Liver (tissue), 8 donors: ENCODE measurements at regions not wholly inside any gene's neighbourhood (a gene's known extent, or its start where the extent isn't known, plus 50 kb on each side); places are given as distances from the start of the nearest gene placed in this dataset.

Source experiments
- DNase-seq: peaks from one replicate; pipeline ENCODE4 v3.0.0-alpha.2; 2017; ENCODE audit warnings: low spot score
- H3K27ac ChIP-seq, 2 donors: one replicate each; pipeline ENCODE4 v1.7.0; 2013; ENCODE audit warnings: inconsistent platforms in 2 of 2, low read length in 2 of 2, control low read depth in 1 of 2, low read depth in 1 of 2, mild to moderate bottlenecking in 1 of 2
- H3K27me3 ChIP-seq, 4 donors: one replicate each; pipeline versions ENCODE4 v1.6.1 to v1.7.0; 2013; ENCODE audit warnings: low read length in 3 of 4, inconsistent platforms in 1 of 4, mild to moderate bottlenecking in 1 of 4, moderate library complexity in 1 of 4; ENCODE audit not compliant: control insufficient read depth in 4 of 4, insufficient read depth in 4 of 4
- H3K36me3 ChIP-seq, 4 donors: one replicate each; pipeline versions ENCODE4 v1.6.1 to v1.7.0; 2013; ENCODE audit warnings: low read length in 3 of 4, mild to moderate bottlenecking in 3 of 4, low read depth in 1 of 4, moderate library complexity in 1 of 4; ENCODE audit not compliant: control insufficient read depth in 4 of 4, insufficient read depth in 3 of 4
- H3K4me1 ChIP-seq, 4 donors: one replicate each; pipeline versions ENCODE4 v1.6.1 to v1.7.0; 2013; ENCODE audit warnings: low read length in 3 of 4, mild to moderate bottlenecking in 3 of 4, moderate library complexity in 1 of 4; ENCODE audit not compliant: control insufficient read depth in 4 of 4, insufficient read depth in 4 of 4
- H3K4me3 ChIP-seq, 3 donors: one replicate each; pipeline versions ENCODE4 v1.6.1 to v1.7.0; 2013; ENCODE audit warnings: low read length in 3 of 3, control low read depth in 1 of 3, low read depth in 1 of 3, mild to moderate bottlenecking in 1 of 3
- H3K9ac ChIP-seq, 2 donors: one replicate each; pipeline ENCODE4 v1.7.0; 2013; ENCODE audit warnings: low read length in 2 of 2, mild to moderate bottlenecking in 2 of 2, moderate library complexity in 2 of 2, control low read depth in 1 of 2, low read depth in 1 of 2
- H3K9me3 ChIP-seq, 4 donors: one replicate each; pipeline versions ENCODE4 v1.6.1 to v1.7.0; 2013; ENCODE audit warnings: low read length in 3 of 4; ENCODE audit not compliant: control insufficient read depth in 4 of 4
- ATF3 ChIP-seq: IDR thresholded peaks from 2 replicates; pipeline ENCODE4 v1.6.1; 2016; ENCODE audit warnings: antibody characterized with exemption
- CTCF ChIP-seq: fragments of 150-350 bp; IDR thresholded peaks from 2 replicates; pipeline ENCODE4 v1.5.1; 2017; ENCODE audit warnings: improper control_type of control experiment, low read depth, low read length; ENCODE audit not compliant: missing input control
- EGR1 ChIP-seq, 2 donors: IDR thresholded peaks; 2 replicates each; pipeline ENCODE4 v1.6.1; 2016 to 2018; ENCODE audit warnings: antibody characterized with exemption in 2 of 2, low read depth in 2 of 2
- FOXA1 ChIP-seq: IDR thresholded peaks from 2 replicates; pipeline ENCODE4 v1.6.1; 2016; ENCODE audit warnings: antibody characterized with exemption
- FOXA2 ChIP-seq: IDR thresholded peaks from 2 replicates; pipeline ENCODE4 v1.6.1; 2016; ENCODE audit warnings: antibody characterized with exemption
- HNF4A ChIP-seq, 2 donors: conservative IDR thresholded peaks; 2 replicates each; pipeline ENCODE4 v1.6.1; 2016; ENCODE audit warnings: antibody characterized with exemption in 2 of 2, mild to moderate bottlenecking in 2 of 2
- JUND ChIP-seq, 2 donors: IDR thresholded peaks; 2 replicates each; pipeline ENCODE4 v1.6.1; 2016; ENCODE audit warnings: antibody characterized with exemption in 2 of 2
- MAX ChIP-seq: IDR thresholded peaks from 2 replicates; pipeline ENCODE4 v1.6.1; 2016; ENCODE audit warnings: antibody characterized with exemption
- NR2F2 ChIP-seq: IDR thresholded peaks from 2 replicates; pipeline ENCODE4 v1.6.1; 2016; ENCODE audit warnings: antibody characterized with exemption
- RAD21 ChIP-seq, 2 donors: IDR thresholded peaks; 2 replicates each; pipeline ENCODE4 v1.6.1; 2016; ENCODE audit warnings: antibody characterized with exemption in 2 of 2, mild to moderate bottlenecking in 2 of 2
- REST ChIP-seq: IDR thresholded peaks from 2 replicates; pipeline ENCODE4 v1.6.1; 2016; ENCODE audit warnings: antibody characterized with exemption, mild to moderate bottlenecking
- RXRA ChIP-seq, 2 donors: IDR thresholded peaks; 2 replicates each; pipeline ENCODE4 v1.6.1; 2017 to 2018; ENCODE audit warnings: antibody characterized with exemption in 2 of 2, mild to moderate bottlenecking in 1 of 2
- SP1 ChIP-seq: IDR thresholded peaks from 2 replicates; pipeline ENCODE4 v1.6.1; 2018; ENCODE audit warnings: antibody characterized with exemption, mild to moderate bottlenecking
- TAF1 ChIP-seq: conservative IDR thresholded peaks from 2 replicates; pipeline ENCODE4 v1.6.1; 2016; ENCODE audit warnings: antibody characterized with exemption, mild to moderate bottlenecking
- YY1 ChIP-seq: IDR thresholded peaks from 2 replicates; pipeline ENCODE4 v1.6.1; 2016; ENCODE audit warnings: antibody characterized with exemption, mild to moderate bottlenecking
- ZBTB33 ChIP-seq: IDR thresholded peaks from 2 replicates; pipeline ENCODE4 v1.6.1; 2016; ENCODE audit warnings: antibody characterized with exemption
- WGBS: extraction: QIAGEN DNeasy Blood & Tissue Kit; methylation state at CpG from one replicate; pipeline ENCODE4 v1.1.7; 2013; 5-methylcytosine and 5-hydroxymethylcytosine counted together
- donor health status: healthy.
- donor health status: healthy.
- donor health status: healthy.
- donor health status: healthy.
- donor health status: healthy.

GRCh38 chr21:19510653-19511052 lies 1107.1 kb upstream of the TMPRSS15 start:
- no peaks in the 10 kb centered on the region for H3K27me3 ChIP-seq
- H3K9me3 ChIP-seq = peaks cover 0 to 5% (median 0%) of the 10 kb centered on the region in 4 donors
- no peaks in the 10 kb centered on the region for H3K4me1 ChIP-seq
- H3K27ac ChIP-seq = no peak overlapping the region
- no peaks in the 10 kb centered on the region for H3K36me3 ChIP-seq
- no peak overlapping the region for H3K9ac ChIP-seq
- no peak overlapping the region for H3K4me3 ChIP-seq
- TF ChIP-seq FOXA1 = no peak
- 90% methylated on average over 3 of the region's 3 CpGs for WGBS
- no peak for DNase-seq

GRCh38 chr21:19522381-19522780 lies 1118.8 kb upstream of the TMPRSS15 start:
- no peak overlapping the region for H3K4me3 ChIP-seq
- no peak for DNase-seq
- H3K36me3 ChIP-seq = no peaks in the 10 kb centered on the region
- no peaks in the 10 kb centered on the region for H3K27me3 ChIP-seq
- no peak overlapping the region for H3K27ac ChIP-seq
- H3K4me1 ChIP-seq = no peaks in the 10 kb centered on the region
- no peaks in the 10 kb centered on the region for H3K9me3 ChIP-seq
- WGBS = 90% methylated on average over 1 of the region's 1 CpG
- H3K9ac ChIP-seq = no peak overlapping the region
- TF ChIP-seq SP1 = no peak
- no peak for TF ChIP-seq CTCF
- TF ChIP-seq TAF1 = no peak
- no peak for TF ChIP-seq RAD21 (IDR thresholded peaks at IDR 0.05)
- no peak for TF ChIP-seq YY1
- TF ChIP-seq HNF4A (conservative IDR thresholded peaks at IDR 0.05) = no peak
- TF ChIP-seq ZBTB33 = no peak
- TF ChIP-seq ATF3 = no peak
- TF ChIP-seq RXRA (IDR thresholded peaks at IDR 0.05) = no peak
- no peak for TF ChIP-seq REST
- no peak for TF ChIP-seq MAX
- no peak for TF ChIP-seq JUND (IDR thresholded peaks at IDR 0.05)
- no peak for TF ChIP-seq EGR1 (IDR thresholded peaks at IDR 0.05; ENCODE audit: low read depth in 2 of 2)
- no peak for TF ChIP-seq FOXA1
- TF ChIP-seq NR2F2 = no peak
- TF ChIP-seq FOXA2 = no peak
